ENCODE measurements at regions not wholly inside any gene's neighbourhood (a gene's known extent, or its start where the extent isn't known, plus 50 kb on each side); places are given as distances from the start of the nearest gene placed in this dataset.

GRCh38 chr5:165055476-165055875 lies 1550.1 kb downstream of the MAT2B start:
- no peaks in the 10 kb centered on the region for H3K27me3 ChIP-seq (ENCODE audit: control insufficient read depth in 1 of 2, insufficient read depth in 2 of 2, low read length in 2 of 2)
- no peak overlapping the region for H3K27ac ChIP-seq (ENCODE audit: low read depth in 2 of 2, low read length in 1 of 2)
- H3K4me1 ChIP-seq (ENCODE audit: control insufficient read depth in 2 of 2, insufficient read depth in 2 of 2, low read length in 1 of 2) = no peaks in the 10 kb centered on the region
- no peak overlapping the region for H3K4me3 ChIP-seq (ENCODE audit: low read depth in 1 of 2, low read length in 2 of 2)
- WGBS, 2 donors = 50 to 62% methylated on average over 1 of the region's 1 CpG
- no peaks in the 10 kb centered on the region for H3K36me3 ChIP-seq (ENCODE audit: control insufficient read depth in 2 of 2, insufficient read depth in 2 of 2, low read length in 1 of 2)
- no peaks in the 10 kb centered on the region for H3K9me3 ChIP-seq (ENCODE audit: control insufficient read depth in 2 of 2, insufficient read depth in 1 of 2, low read depth in 1 of 2, low read length in 1 of 2)

- H3K4me3 ChIP-seq (ENCODE audit: low read depth in 1 of 2, low read length in 2 of 2) = no peak overlapping the region
- no peak overlapping the region for H3K27ac ChIP-seq (ENCODE audit: low read depth in 2 of 2, low read length in 1 of 2)
- WGBS, 2 donors = 37 to 65% methylated on average over 2 of the region's 2 CpGs
- no peaks in the 10 kb centered on the region for H3K27me3 ChIP-seq (ENCODE audit: control insufficient read depth in 1 of 2, insufficient read depth in 2 of 2, low read length in 2 of 2)
- no peaks in the 10 kb centered on the region for H3K4me1 ChIP-seq (ENCODE audit: control insufficient read depth in 2 of 2, insufficient read depth in 2 of 2, low read length in 1 of 2)
- no peaks in the 10 kb centered on the region for H3K9me3 ChIP-seq (ENCODE audit: control insufficient read depth in 2 of 2, insufficient read depth in 1 of 2, low read depth in 1 of 2, low read length in 1 of 2)
- H3K36me3 ChIP-seq (ENCODE audit: control insufficient read depth in 2 of 2, insufficient read depth in 2 of 2, low read length in 1 of 2) = no peaks in the 10 kb centered on the region
Measured at GRCh38 chr5:165057145-165057544, 1551.7 kb downstream of the MAT2B start.

- Histone ChIP-seq H3K4me3 (ENCODE audit: low read depth in 1 of 2, low read length in 2 of 2) (no peak overlapping the region), H3K9me3 (ENCODE audit: control insufficient read depth in 2 of 2, insufficient read depth in 1 of 2, low read depth in 1 of 2, low read length in 1 of 2) (no peaks in the 10 kb centered on the region), H3K4me1 (ENCODE audit: control insufficient read depth in 2 of 2, insufficient read depth in 2 of 2, low read length in 1 of 2) (no peaks in the 10 kb centered on the region), H3K27ac (ENCODE audit: low read depth in 2 of 2, low read length in 1 of 2) (no peak overlapping the region), H3K27me3 (ENCODE audit: control insufficient read depth in 1 of 2, insufficient read depth in 2 of 2, low read length in 2 of 2) (no peaks in the 10 kb centered on the region), H3K36me3 (ENCODE audit: control insufficient read depth in 2 of 2, insufficient read depth in 2 of 2, low read length in 1 of 2) (no peaks in the 10 kb centered on the region)
- 62 to 75% methylated on average over 3 of the region's 3 CpGs for WGBS, 2 donors
Measured at GRCh38 chr5:165066751-165067385, 1561.4 kb downstream of the MAT2B start.

- Histone ChIP-seq H3K9me3 (ENCODE audit: control insufficient read depth in 2 of 2, insufficient read depth in 1 of 2, low read depth in 1 of 2, low read length in 1 of 2) (no peaks in the 10 kb centered on the region), H3K36me3 (ENCODE audit: control insufficient read depth in 2 of 2, insufficient read depth in 2 of 2, low read length in 1 of 2) (peaks cover 0 to 3% of the 10 kb centered on the region in 2 donors), H3K27ac (ENCODE audit: low read depth in 2 of 2, low read length in 1 of 2) (no peak overlapping the region), H3K27me3 (ENCODE audit: control insufficient read depth in 1 of 2, insufficient read depth in 2 of 2, low read length in 2 of 2) (no peaks in the 10 kb centered on the region), H3K4me1 (ENCODE audit: control insufficient read depth in 2 of 2, insufficient read depth in 2 of 2, low read length in 1 of 2) (no peaks in the 10 kb centered on the region), H3K4me3 (ENCODE audit: low read depth in 1 of 2, low read length in 2 of 2) (no peak overlapping the region)
- WGBS, 2 donors = 56 to 60% methylated on average over 2 of the region's 2 CpGs
Measured at GRCh38 chr5:165076686-165077085, 1571.3 kb downstream of the MAT2B start.

GRCh38 chr5:165079389-165079788 lies 1574.0 kb downstream of the MAT2B start:
- no peaks in the 10 kb centered on the region for H3K9me3 ChIP-seq (ENCODE audit: control insufficient read depth in 2 of 2, insufficient read depth in 1 of 2, low read depth in 1 of 2, low read length in 1 of 2)
- H3K36me3 ChIP-seq (ENCODE audit: control insufficient read depth in 2 of 2, insufficient read depth in 2 of 2, low read length in 1 of 2) = no peaks in the 10 kb centered on the region
- 65 to 66% methylated on average over 3 of the region's 3 CpGs for WGBS, 2 donors
- no peak overlapping the region for H3K27ac ChIP-seq (ENCODE audit: low read depth in 2 of 2, low read length in 1 of 2)
- no peaks in the 10 kb centered on the region for H3K27me3 ChIP-seq (ENCODE audit: control insufficient read depth in 1 of 2, insufficient read depth in 2 of 2, low read length in 2 of 2)
- no peaks in the 10 kb centered on the region for H3K4me1 ChIP-seq (ENCODE audit: control insufficient read depth in 2 of 2, insufficient read depth in 2 of 2, low read length in 1 of 2)
- H3K4me3 ChIP-seq (ENCODE audit: low read depth in 1 of 2, low read length in 2 of 2) = no peak overlapping the region

GRCh38 chr5:165083394-165083793 lies 1578.0 kb downstream of the MAT2B start:
- Histone ChIP-seq H3K27ac (ENCODE audit: low read depth in 2 of 2, low read length in 1 of 2) (no peak overlapping the region), H3K9me3 (ENCODE audit: control insufficient read depth in 2 of 2, insufficient read depth in 1 of 2, low read depth in 1 of 2, low read length in 1 of 2) (no peaks in the 10 kb centered on the region), H3K36me3 (ENCODE audit: control insufficient read depth in 2 of 2, insufficient read depth in 2 of 2, low read length in 1 of 2) (no peaks in the 10 kb centered on the region), H3K4me1 (ENCODE audit: control insufficient read depth in 2 of 2, insufficient read depth in 2 of 2, low read length in 1 of 2) (no peaks in the 10 kb centered on the region), H3K4me3 (ENCODE audit: low read depth in 1 of 2, low read length in 2 of 2) (no peak overlapping the region), H3K27me3 (ENCODE audit: control insufficient read depth in 1 of 2, insufficient read depth in 2 of 2, low read length in 2 of 2) (no peaks in the 10 kb centered on the region)
- WGBS, 2 donors = 37 to 39% methylated on average over 1 of the region's 1 CpG

- Histone ChIP-seq H3K4me1 (ENCODE audit: control insufficient read depth in 2 of 2, insufficient read depth in 2 of 2, low read length in 1 of 2) (no peaks in the 10 kb centered on the region), H3K36me3 (ENCODE audit: control insufficient read depth in 2 of 2, insufficient read depth in 2 of 2, low read length in 1 of 2) (no peaks in the 10 kb centered on the region), H3K27ac (ENCODE audit: low read depth in 2 of 2, low read length in 1 of 2) (no peak overlapping the region), H3K27me3 (ENCODE audit: control insufficient read depth in 1 of 2, insufficient read depth in 2 of 2, low read length in 2 of 2) (no peaks in the 10 kb centered on the region), H3K4me3 (ENCODE audit: low read depth in 1 of 2, low read length in 2 of 2) (no peak overlapping the region), H3K9me3 (ENCODE audit: control insufficient read depth in 2 of 2, insufficient read depth in 1 of 2, low read depth in 1 of 2, low read length in 1 of 2) (no peaks in the 10 kb centered on the region)
- 51 to 53% methylated on average over 2 of the region's 2 CpGs for WGBS, 2 donors
Measured at GRCh38 chr5:165086465-165086864, 1581.0 kb downstream of the MAT2B start.

GRCh38 chr5:165094782-165095181 lies 1589.4 kb downstream of the MAT2B start:
- no peak overlapping the region for H3K27ac ChIP-seq (ENCODE audit: low read depth in 2 of 2, low read length in 1 of 2)
- H3K4me1 ChIP-seq (ENCODE audit: control insufficient read depth in 2 of 2, insufficient read depth in 2 of 2, low read length in 1 of 2) = no peaks in the 10 kb centered on the region
- H3K36me3 ChIP-seq (ENCODE audit: control insufficient read depth in 2 of 2, insufficient read depth in 2 of 2, low read length in 1 of 2) = no peaks in the 10 kb centered on the region
- 95 to 98% methylated on average over 1 of the region's 1 CpG for WGBS, 2 donors
- no peaks in the 10 kb centered on the region for H3K27me3 ChIP-seq (ENCODE audit: control insufficient read depth in 1 of 2, insufficient read depth in 2 of 2, low read length in 2 of 2)
- H3K9me3 ChIP-seq (ENCODE audit: control insufficient read depth in 2 of 2, insufficient read depth in 1 of 2, low read depth in 1 of 2, low read length in 1 of 2) = peaks cover 0 to 5% of the 10 kb centered on the region in 2 donors
- no peak overlapping the region for H3K4me3 ChIP-seq (ENCODE audit: low read depth in 1 of 2, low read length in 2 of 2)

GRCh38 chr5:165101709-165102108 lies 1596.3 kb downstream of the MAT2B start:
- H3K4me1 ChIP-seq (ENCODE audit: control insufficient read depth in 2 of 2, insufficient read depth in 2 of 2, low read length in 1 of 2) = no peaks in the 10 kb centered on the region
- no peak overlapping the region for H3K4me3 ChIP-seq (ENCODE audit: low read depth in 1 of 2, low read length in 2 of 2)
- H3K27ac ChIP-seq (ENCODE audit: low read depth in 2 of 2, low read length in 1 of 2) = no peak overlapping the region
- H3K9me3 ChIP-seq (ENCODE audit: control insufficient read depth in 2 of 2, insufficient read depth in 1 of 2, low read depth in 1 of 2, low read length in 1 of 2) = peaks cover 0 to 5% of the 10 kb centered on the region in 2 donors
- WGBS, 2 donors = 95 to 99% methylated on average over 3 of the region's 3 CpGs
- no peaks in the 10 kb centered on the region for H3K27me3 ChIP-seq (ENCODE audit: control insufficient read depth in 1 of 2, insufficient read depth in 2 of 2, low read length in 2 of 2)
- H3K36me3 ChIP-seq (ENCODE audit: control insufficient read depth in 2 of 2, insufficient read depth in 2 of 2, low read length in 1 of 2) = no peaks in the 10 kb centered on the region

GRCh38 chr5:165104611-165105010 lies 1599.2 kb downstream of the MAT2B start:
- Histone ChIP-seq H3K36me3 (ENCODE audit: control insufficient read depth in 2 of 2, insufficient read depth in 2 of 2, low read length in 1 of 2) (no peaks in the 10 kb centered on the region), H3K4me3 (ENCODE audit: low read depth in 1 of 2, low read length in 2 of 2) (no peak overlapping the region), H3K27ac (ENCODE audit: low read depth in 2 of 2, low read length in 1 of 2) (no peak overlapping the region), H3K9me3 (ENCODE audit: control insufficient read depth in 2 of 2, insufficient read depth in 1 of 2, low read depth in 1 of 2, low read length in 1 of 2) (no peaks in the 10 kb centered on the region), H3K4me1 (ENCODE audit: control insufficient read depth in 2 of 2, insufficient read depth in 2 of 2, low read length in 1 of 2) (no peaks in the 10 kb centered on the region), H3K27me3 (ENCODE audit: control insufficient read depth in 1 of 2, insufficient read depth in 2 of 2, low read length in 2 of 2) (no peaks in the 10 kb centered on the region)
- 51 to 59% methylated on average over 4 of the region's 4 CpGs for WGBS, 2 donors
